H9 (cell line): ENCODE measurements at regions not wholly inside any gene's neighbourhood (a gene's known extent, or its start where the extent isn't known, plus 50 kb on each side); places are given as distances from the start of the nearest gene placed in this dataset.

Experiments used
- DNase-seq: peaks from one replicate; pipeline ENCODE4 v3.0.0-alpha.2; 2017
- H2AFZ ChIP-seq: one replicate; pipeline ENCODE4 v1.6.1; 2013; ENCODE audit warnings: mild to moderate bottlenecking, low read length, control low read depth, moderate library complexity
- H2AK5ac ChIP-seq: 2 replicates; pipeline ENCODE4 v1.6.1; 2013; ENCODE audit warnings: low read length, control low read depth, mixed read lengths; ENCODE audit not compliant: insufficient read length
- H2BK120ac ChIP-seq: one replicate; pipeline ENCODE4 v1.6.1; 2013; ENCODE audit warnings: low read depth, mild to moderate bottlenecking, low read length, control low read depth, inconsistent platforms; ENCODE audit not compliant: poor library complexity, severe bottlenecking
- H2BK12ac ChIP-seq: 2 replicates; pipeline ENCODE4 v1.6.1; 2013; ENCODE audit warnings: low read length, control low read depth, mixed read lengths, low read depth; ENCODE audit not compliant: insufficient read length
- H2BK15ac ChIP-seq: 2 replicates; pipeline ENCODE4 v1.6.1; 2013; ENCODE audit warnings: low read depth, low read length, control low read depth
- H2BK20ac ChIP-seq: one replicate; pipeline ENCODE4 v1.6.1; 2013; ENCODE audit warnings: low read depth, mild to moderate bottlenecking, low read length, control low read depth, inconsistent platforms; ENCODE audit not compliant: poor library complexity, severe bottlenecking
- H2BK5ac ChIP-seq: 2 replicates; pipeline ENCODE4 v1.6.1; 2013; ENCODE audit warnings: low read length, control low read depth, mixed read lengths; ENCODE audit not compliant: insufficient read length
- H3K14ac ChIP-seq: 2 replicates; pipeline ENCODE4 v1.6.1; 2013; ENCODE audit warnings: low read length, control low read depth; ENCODE audit not compliant: insufficient read depth
- H3K18ac ChIP-seq: 2 replicates; pipeline ENCODE4 v1.6.1; 2013; ENCODE audit warnings: low read depth, mild to moderate bottlenecking, mixed read lengths, low read length, control low read depth; ENCODE audit not compliant: insufficient read length
- H3K23ac ChIP-seq: 2 replicates; pipeline ENCODE4 v1.6.1; 2013; ENCODE audit warnings: low read length, control low read depth, mixed read lengths, low read depth; ENCODE audit not compliant: insufficient read length
- H3K23me2 ChIP-seq: 2 replicates; pipeline ENCODE4 v1.6.1; 2013; ENCODE audit warnings: low read depth, mild to moderate bottlenecking, mixed read lengths, low read length, control low read depth; ENCODE audit not compliant: insufficient read length, poor library complexity, severe bottlenecking
- H3K27ac ChIP-seq: 2 replicates; pipeline ENCODE4 v1.5.1; 2013; ENCODE audit warnings: low read length, control low read depth, mixed read lengths, low read depth; ENCODE audit not compliant: insufficient read length
- H3K27me3 ChIP-seq: 2 replicates; pipeline ENCODE4 v1.6.1; 2013; ENCODE audit warnings: low read length, control low read depth, inconsistent platforms; ENCODE audit not compliant: insufficient read depth
- H3K4ac ChIP-seq: 2 replicates; pipeline ENCODE4 v1.6.1; 2013; ENCODE audit warnings: low read depth, mild to moderate bottlenecking, control low read depth, inconsistent platforms, low read length, moderate library complexity
- H3K4me1 ChIP-seq: 2 replicates; pipeline ENCODE4 v1.6.1; 2013; ENCODE audit warnings: low read length, control low read depth, inconsistent platforms; ENCODE audit not compliant: insufficient read depth
- H3K4me2 ChIP-seq: 2 replicates; pipeline ENCODE4 v1.6.1; 2013; ENCODE audit warnings: low read length, control low read depth, mixed read lengths; ENCODE audit not compliant: insufficient read length, insufficient read depth
- H3K56ac ChIP-seq: 2 replicates; pipeline ENCODE4 v1.6.1; 2013; ENCODE audit warnings: low read depth, mild to moderate bottlenecking, mixed read lengths, low read length, control low read depth; ENCODE audit not compliant: insufficient read length
- H3K79me1 ChIP-seq: 2 replicates; pipeline ENCODE4 v1.6.1; 2013; ENCODE audit warnings: low read depth, mild to moderate bottlenecking, moderate library complexity, low read length, control low read depth, inconsistent platforms; ENCODE audit not compliant: insufficient read depth, poor library complexity, severe bottlenecking
- H3K79me2 ChIP-seq: 2 replicates; pipeline ENCODE4 v1.6.1; 2013; ENCODE audit warnings: low read length, control low read depth, inconsistent platforms; ENCODE audit not compliant: insufficient read depth
- H3K9ac ChIP-seq: 2 replicates; pipeline ENCODE4 v1.6.1; 2013; ENCODE audit warnings: low read length, control low read depth, mixed read lengths; ENCODE audit not compliant: insufficient read length; ENCODE audit errors: extremely low read depth
- H3K9me3 ChIP-seq: one replicate; pipeline ENCODE4 v1.6.1; 2013; ENCODE audit warnings: low read depth, low read length, inconsistent platforms; ENCODE audit not compliant: control insufficient read depth
- H3T11ph ChIP-seq: one replicate; pipeline ENCODE4 v1.6.1; 2013; ENCODE audit warnings: mild to moderate bottlenecking, low read length, control low read depth, inconsistent platforms
- H4K20me1 ChIP-seq: one replicate; pipeline ENCODE4 v1.6.1; 2013; ENCODE audit not compliant: control insufficient read depth, insufficient read length, insufficient read depth
- H4K5ac ChIP-seq: 2 replicates; pipeline ENCODE4 v1.6.1; 2013; ENCODE audit warnings: low read depth, mild to moderate bottlenecking, mixed read lengths, low read length, control low read depth; ENCODE audit not compliant: insufficient read length
- H4K8ac ChIP-seq: replicated peaks from 2 replicates; pipeline ENCODE4 v1.6.1; 2013; ENCODE audit warnings: low read length, control low read depth, mixed read lengths, low read depth; ENCODE audit not compliant: insufficient read length
- H4K91ac ChIP-seq: 2 replicates; pipeline ENCODE4 v1.6.1; 2013; ENCODE audit warnings: low read depth, mild to moderate bottlenecking, moderate library complexity, mixed read lengths, low read length, control low read depth; ENCODE audit not compliant: insufficient read length
- H3K27ac Mint-ChIP-seq, 3 experiments: 2 replicates in 2 of 3; 3 replicates in 1 of 3; pipeline ENCODE4 v1.8.0; 2020 to 2021; ENCODE audit warnings: mixed read lengths in 3 of 3, mild to moderate bottlenecking in 1 of 3, moderate library complexity in 1 of 3
- H3K27me3 Mint-ChIP-seq: 2 replicates; pipeline ENCODE4 v1.8.0; 2021; ENCODE audit warnings: low read depth, mild to moderate bottlenecking, moderate library complexity, mixed read lengths
- H3K36me3 Mint-ChIP-seq, 3 experiments: 2 replicates in 2 of 3; 3 replicates in 1 of 3; pipeline ENCODE4 v1.8.0; 2020 to 2021; ENCODE audit warnings: low read depth in 3 of 3, mixed read lengths in 3 of 3; ENCODE audit not compliant: insufficient read depth in 1 of 3
- H3K4me1 Mint-ChIP-seq, 2 experiments: 2 replicates each; pipeline ENCODE4 v1.8.0; 2020; ENCODE audit warnings: mixed read lengths in 2 of 2
- H3K4me3 Mint-ChIP-seq, 2 experiments: 2 replicates in 1 of 2; 3 replicates in 1 of 2; pipeline ENCODE4 v1.8.0; 2020 to 2021; ENCODE audit warnings: mild to moderate bottlenecking in 2 of 2, mixed read lengths in 2 of 2, moderate library complexity in 1 of 2
- H3K9me3 Mint-ChIP-seq, 2 experiments: 2 replicates in 1 of 2; 3 replicates in 1 of 2; pipeline ENCODE4 v1.8.0; 2020; ENCODE audit warnings: mild to moderate bottlenecking in 2 of 2, mixed read lengths in 2 of 2, moderate library complexity in 1 of 2
- TF ChIP-seq, protein P1 (sequence below): fragments of 200-600 bp; sonication (generic); conservative IDR thresholded peaks from 3 replicates; pipeline ENCODE4 v1.8.0; 2021; ENCODE audit warnings: antibody characterized with exemption, mild to moderate bottlenecking

DNA sequence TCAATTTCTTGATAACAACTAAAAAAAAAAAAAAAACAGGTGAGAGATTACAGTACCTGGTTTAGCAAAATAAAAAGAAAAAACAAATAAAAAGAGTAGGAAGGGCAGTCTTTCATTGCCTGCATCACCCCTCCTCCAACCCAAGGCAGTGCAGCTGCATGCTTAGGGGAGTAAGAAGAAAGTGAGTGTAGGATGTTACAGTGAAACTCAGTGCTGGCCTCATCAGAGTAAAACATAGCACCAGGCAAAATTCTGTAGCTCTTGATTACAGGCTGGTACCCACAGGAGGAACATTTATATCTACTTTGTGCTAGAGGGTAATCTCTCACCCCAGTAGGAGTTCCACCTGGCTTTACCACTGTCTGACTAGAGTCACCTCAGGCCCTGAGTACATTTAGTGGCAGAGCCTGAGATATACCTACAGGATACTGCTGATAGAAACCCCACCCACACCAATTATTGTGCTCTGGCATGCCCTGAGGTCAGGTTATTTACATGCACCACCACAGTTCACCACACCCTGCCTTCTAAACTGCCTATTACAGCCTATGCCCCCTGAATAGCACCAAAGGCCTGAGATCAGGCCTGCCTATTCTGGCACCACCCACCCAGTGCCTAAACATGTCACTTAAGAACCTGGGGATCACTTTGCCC, 241.6 kb downstream of the PAPSS1 start:
- H3K27ac Mint-ChIP-seq = no peak overlapping the region
- H2BK20ac ChIP-seq = no peak overlapping the region

More for the DNA sequence above, 241.6 kb downstream of the PAPSS1 start:
- no peak overlapping the region for H2AK5ac ChIP-seq
- H2BK15ac ChIP-seq = no peak overlapping the region
- H3K4me1 Mint-ChIP-seq = no peaks in the 10 kb centered on the region
- no peak overlapping the region for H3K4ac ChIP-seq
- no peak overlapping the region for H3K14ac ChIP-seq
- no peak overlapping the region for H2BK12ac ChIP-seq
- H4K20me1 ChIP-seq = no peaks in the 10 kb centered on the region
- no peak overlapping the region for H3K4me3 Mint-ChIP-seq
- no peak overlapping the region for H2AFZ ChIP-seq
- no peak overlapping the region for H3K18ac ChIP-seq
- DNase-seq = no peak
- TF ChIP-seq, protein P1, sequence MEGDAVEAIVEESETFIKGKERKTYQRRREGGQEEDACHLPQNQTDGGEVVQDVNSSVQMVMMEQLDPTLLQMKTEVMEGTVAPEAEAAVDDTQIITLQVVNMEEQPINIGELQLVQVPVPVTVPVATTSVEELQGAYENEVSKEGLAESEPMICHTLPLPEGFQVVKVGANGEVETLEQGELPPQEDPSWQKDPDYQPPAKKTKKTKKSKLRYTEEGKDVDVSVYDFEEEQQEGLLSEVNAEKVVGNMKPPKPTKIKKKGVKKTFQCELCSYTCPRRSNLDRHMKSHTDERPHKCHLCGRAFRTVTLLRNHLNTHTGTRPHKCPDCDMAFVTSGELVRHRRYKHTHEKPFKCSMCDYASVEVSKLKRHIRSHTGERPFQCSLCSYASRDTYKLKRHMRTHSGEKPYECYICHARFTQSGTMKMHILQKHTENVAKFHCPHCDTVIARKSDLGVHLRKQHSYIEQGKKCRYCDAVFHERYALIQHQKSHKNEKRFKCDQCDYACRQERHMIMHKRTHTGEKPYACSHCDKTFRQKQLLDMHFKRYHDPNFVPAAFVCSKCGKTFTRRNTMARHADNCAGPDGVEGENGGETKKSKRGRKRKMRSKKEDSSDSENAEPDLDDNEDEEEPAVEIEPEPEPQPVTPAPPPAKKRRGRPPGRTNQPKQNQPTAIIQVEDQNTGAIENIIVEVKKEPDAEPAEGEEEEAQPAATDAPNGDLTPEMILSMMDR = no peak
- no peaks in the 10 kb centered on the region for H3K27me3 ChIP-seq
- H3K9me3 Mint-ChIP-seq = 0 out of 5 replicates have a peak, but pooled peaks cover 0 to 2% of the 10 kb centered on the region in 2 experiments
- no peaks in the 10 kb centered on the region for H3K9me3 ChIP-seq
- H3K4me2 ChIP-seq = no peak overlapping the region
- no peaks in the 10 kb centered on the region for H3K79me2 ChIP-seq
- H3K36me3 Mint-ChIP-seq = peaks cover 0 to 4% (median 0%) of the 10 kb centered on the region in 3 experiments; a peak in 2 of 7 replicates
- no peaks in the 10 kb centered on the region for H3K79me1 ChIP-seq
- H4K8ac ChIP-seq = no peak overlapping the region
- no peak overlapping the region for H3K23ac ChIP-seq
- no peak overlapping the region for H3K27ac ChIP-seq
- H3K27me3 Mint-ChIP-seq = no peaks in the 10 kb centered on the region
- H3K56ac ChIP-seq = no peak overlapping the region
- no peak overlapping the region for H3K9ac ChIP-seq
- no peak overlapping the region for H4K5ac ChIP-seq
- H2BK120ac ChIP-seq = no peak overlapping the region
- H4K91ac ChIP-seq = no peak overlapping the region
- no peaks in the 10 kb centered on the region for H3K4me1 ChIP-seq
- no peaks in the 10 kb centered on the region for H3K23me2 ChIP-seq
- no peak overlapping the region for H2BK5ac ChIP-seq
- H3T11ph ChIP-seq = no peak overlapping the region
